ENCODE measurements at regions not wholly inside any gene's neighbourhood (a gene's known extent, or its start where the extent isn't known, plus 50 kb on each side); places are given as distances from the start of the nearest gene placed in this dataset.

- TF ChIP-seq, protein P1, sequence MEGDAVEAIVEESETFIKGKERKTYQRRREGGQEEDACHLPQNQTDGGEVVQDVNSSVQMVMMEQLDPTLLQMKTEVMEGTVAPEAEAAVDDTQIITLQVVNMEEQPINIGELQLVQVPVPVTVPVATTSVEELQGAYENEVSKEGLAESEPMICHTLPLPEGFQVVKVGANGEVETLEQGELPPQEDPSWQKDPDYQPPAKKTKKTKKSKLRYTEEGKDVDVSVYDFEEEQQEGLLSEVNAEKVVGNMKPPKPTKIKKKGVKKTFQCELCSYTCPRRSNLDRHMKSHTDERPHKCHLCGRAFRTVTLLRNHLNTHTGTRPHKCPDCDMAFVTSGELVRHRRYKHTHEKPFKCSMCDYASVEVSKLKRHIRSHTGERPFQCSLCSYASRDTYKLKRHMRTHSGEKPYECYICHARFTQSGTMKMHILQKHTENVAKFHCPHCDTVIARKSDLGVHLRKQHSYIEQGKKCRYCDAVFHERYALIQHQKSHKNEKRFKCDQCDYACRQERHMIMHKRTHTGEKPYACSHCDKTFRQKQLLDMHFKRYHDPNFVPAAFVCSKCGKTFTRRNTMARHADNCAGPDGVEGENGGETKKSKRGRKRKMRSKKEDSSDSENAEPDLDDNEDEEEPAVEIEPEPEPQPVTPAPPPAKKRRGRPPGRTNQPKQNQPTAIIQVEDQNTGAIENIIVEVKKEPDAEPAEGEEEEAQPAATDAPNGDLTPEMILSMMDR (IDR thresholded peaks at IDR 0.05), result no peak
- TF ChIP-seq POLR2AphosphoS5 (IDR thresholded peaks at IDR 0.05) (no peak), POLR2A (IDR thresholded peaks at IDR 0.05) (no peak)
These were observed 516.1 kb downstream of the ANXA1 start for GRCh38 chr9:73667749-73668148.

All from stomach (tissue), 4 donors.